Activated naive CD4-positive, alpha-beta T cell treated with anti-CD3 and anti-CD28 coated beads, Interleukin-2, amount 50 U/mL, for 16 hours (primary cell): ENCODE measurements at regions not wholly inside any gene's neighbourhood (a gene's known extent, or its start where the extent isn't known, plus 50 kb on each side); places are given as distances from the start of the nearest gene placed in this dataset.

Source experiments
- DNase-seq: peaks from one replicate; pipeline ENCODE4 v3.0.0-alpha.2; 2020

GRCh38 chr6:99064834-99065233, 117.1 kb upstream of the FBXL4 start:
- no peak for DNase-seq

- no peak for DNase-seq
These were observed 88.9 kb upstream of the FBXL4 start for GRCh38 chr6:99036672-99037071.

GRCh38 chr6:99032396-99032795, 84.7 kb upstream of the FBXL4 start:
- no peak for DNase-seq

- DNase-seq = no peak
These were observed 84.2 kb upstream of the FBXL4 start for GRCh38 chr6:99031957-99032356.

- DNase-seq = no peak
These were observed 83.2 kb upstream of the FBXL4 start for GRCh38 chr6:99030915-99031314.

- no peak for DNase-seq
These were observed 78.4 kb upstream of the FBXL4 start for GRCh38 chr6:99026135-99026534.

GRCh38 chr6:99024089-99024488, 76.3 kb upstream of the FBXL4 start:
- no peak for DNase-seq

GRCh38 chr6:99022039-99022609, 74.4 kb upstream of the FBXL4 start:
- DNase-seq = no peak

- no peak for DNase-seq
These were observed 71.6 kb upstream of the FBXL4 start for GRCh38 chr6:99019381-99019780.

GRCh38 chr6:99017150-99017549, 69.4 kb upstream of the FBXL4 start:
- no peak for DNase-seq

- no peak for DNase-seq
These were observed 68.6 kb upstream of the FBXL4 start for GRCh38 chr6:99016355-99016754.

- DNase-seq = no peak
These were observed 66.3 kb upstream of the FBXL4 start for GRCh38 chr6:99014061-99014460.

- no peak for DNase-seq
These were observed 65.9 kb upstream of the FBXL4 start for GRCh38 chr6:99013661-99014060.

- DNase-seq = no peak
These were observed 65.4 kb upstream of the FBXL4 start for GRCh38 chr6:99013145-99013544.

GRCh38 chr6:99011151-99011550, 63.4 kb upstream of the FBXL4 start:
- no peak for DNase-seq

GRCh38 chr6:99002831-99003230, 55.1 kb upstream of the FBXL4 start:
- DNase-seq = no peak

GRCh38 chr6:98998103-98998502, 50.4 kb upstream of the FBXL4 start:
- no peak for DNase-seq
